ENCODE measurements at regions not wholly inside any gene's neighbourhood (a gene's known extent, or its start where the extent isn't known, plus 50 kb on each side); places are given as distances from the start of the nearest gene placed in this dataset.

GRCh38 chr9:28956116-28956880 lies 1383.0 kb upstream of the C9orf72 start:
- TF ChIP-seq CTCF (IDR thresholded peaks at IDR 0.05 in 2 of 3, conservative IDR thresholded peaks at IDR 0.05 in 1 of 3; ENCODE audit: borderline replicate concordance in 1 of 3, insufficient read depth in 1 of 3, low read depth in 2 of 3, low read length in 2 of 3) (no peak), FOSL1 (IDR thresholded peaks at IDR 0.05; ENCODE audit: low read depth) (no peak), YY1 (IDR thresholded peaks at IDR 0.05; ENCODE audit: extremely low read depth, insufficient replicate concordance, low read depth, low read length) (no peak), ATF3 (IDR thresholded peaks at IDR 0.05) (no peak), POLR2AphosphoS5 (IDR thresholded peaks at IDR 0.05; ENCODE audit: low read depth, low read length) (no peak), EZH2 (IDR thresholded peaks at IDR 0.05) (no peak)
